Calu3 (cell line): ENCODE measurements at regions not wholly inside any gene's neighbourhood (a gene's known extent, or its start where the extent isn't known, plus 50 kb on each side); places are given as distances from the start of the nearest gene placed in this dataset.

Experiments
- BruUV-seq: library from RNA; stranded (reverse); fragments of 400-500 nt; replicated peaks from 2 replicates; lab custom pipeline; 2021; lab: Mats Ljungman, UMichigan
- CTCF ChIA-PET: fragments of 300-600 bp; sonication (Branson Sonifier 250); formaldehyde crosslinking; loops from one replicate; lab custom pipeline; 2022; ENCODE audit warnings: antibody characterized with exemption; lab: Charles Lee
- DNase-seq: peaks from one replicate; pipeline ENCODE4 v3.0.0; 2022
- H3K27ac Mint-ChIP-seq: one replicate; pipeline ENCODE4 v1.8.0; 2022; ENCODE audit warnings: mixed read lengths; ENCODE audit not compliant: unreplicated experiment
- H3K27me3 Mint-ChIP-seq: one replicate; pipeline ENCODE4 v1.8.0; 2022; ENCODE audit warnings: mixed read lengths; ENCODE audit not compliant: unreplicated experiment
- H3K36me3 Mint-ChIP-seq: one replicate; pipeline ENCODE4 v1.8.0; 2022; ENCODE audit warnings: mild to moderate bottlenecking, moderate library complexity, mixed read lengths; ENCODE audit not compliant: insufficient read depth, unreplicated experiment
- H3K4me1 Mint-ChIP-seq: one replicate; pipeline ENCODE4 v1.8.0; 2022; ENCODE audit warnings: mild to moderate bottlenecking, low read depth, mixed read lengths; ENCODE audit not compliant: unreplicated experiment
- H3K4me3 Mint-ChIP-seq: one replicate; pipeline ENCODE4 v1.8.0; 2022; ENCODE audit warnings: mild to moderate bottlenecking, low read depth, moderate library complexity, mixed read lengths; ENCODE audit not compliant: unreplicated experiment
- H3K9me3 Mint-ChIP-seq: one replicate; pipeline ENCODE4 v1.8.0; 2022; ENCODE audit warnings: low read depth, mixed read lengths; ENCODE audit not compliant: unreplicated experiment
- CTCF ChIP-seq: fragments of 200-600 bp; IDR thresholded peaks from one replicate; pipeline ENCODE4 v1.8.0; 2022; ENCODE audit warnings: antibody characterized with exemption; ENCODE audit not compliant: unreplicated experiment
- intact Hi-C: fragments of 100-400 bp; cut with micrococcal nuclease; formaldehyde crosslinking; loops from one replicate; pipeline ENCODE4 v1.10.0; 2022; ENCODE audit not compliant: unreplicated experiment

GRCh38 chr9:89958086-89958485 is 353.3 kb downstream of the GADD45G start:
- no peak overlapping the region for H3K4me3 Mint-ChIP-seq
- peaks cover 33% of the 10 kb centered on the region for H3K27me3 Mint-ChIP-seq
- H3K36me3 Mint-ChIP-seq = no peaks in the 10 kb centered on the region
- DNase-seq = no peak
- CTCF ChIA-PET = interaction anchor here (0.6 kb wide), 1 partner anchor 73 kb away, joined by 3 read pairs; no protein-coding TSS in a partner anchor
- no TSS peak for BruUV-seq
- TF ChIP-seq CTCF = no peak
- intact Hi-C loops = no loop called here
- no peaks in the 10 kb centered on the region for H3K4me1 Mint-ChIP-seq
- H3K9me3 Mint-ChIP-seq = no peaks in the 10 kb centered on the region
- no peak overlapping the region for H3K27ac Mint-ChIP-seq

- CTCF ChIA-PET = no interaction called here
- H3K27me3 Mint-ChIP-seq = peaks cover 13% of the 10 kb centered on the region
- no peaks in the 10 kb centered on the region for H3K36me3 Mint-ChIP-seq
- no peak overlapping the region for H3K4me3 Mint-ChIP-seq
- H3K4me1 Mint-ChIP-seq = no peaks in the 10 kb centered on the region
- no TSS peak for BruUV-seq
- DNase-seq = no peak
- TF ChIP-seq CTCF = no peak
- no peaks in the 10 kb centered on the region for H3K9me3 Mint-ChIP-seq
- H3K27ac Mint-ChIP-seq = no peak overlapping the region
- intact Hi-C loops = no loop called here
These were observed 357.0 kb downstream of the GADD45G start for GRCh38 chr9:89961616-89962341.

- no peak for DNase-seq
- peaks cover 10% of the 10 kb centered on the region for H3K27me3 Mint-ChIP-seq
- H3K27ac Mint-ChIP-seq = no peak overlapping the region
- BruUV-seq = no TSS peak
- intact Hi-C loops = no loop called here
- no peaks in the 10 kb centered on the region for H3K9me3 Mint-ChIP-seq
- CTCF ChIA-PET = no interaction called here
- no peaks in the 10 kb centered on the region for H3K4me1 Mint-ChIP-seq
- H3K36me3 Mint-ChIP-seq = no peaks in the 10 kb centered on the region
- no peak overlapping the region for H3K4me3 Mint-ChIP-seq
- TF ChIP-seq CTCF = no peak
These were observed 358.5 kb downstream of the GADD45G start for GRCh38 chr9:89963280-89963679.

- Mint-ChIP-seq H3K9me3 (no peaks in the 10 kb centered on the region), H3K27ac (no peak overlapping the region), H3K27me3 (peaks cover 41% of the 10 kb centered on the region), H3K4me3 (no peak overlapping the region), H3K4me1 (no peaks in the 10 kb centered on the region), H3K36me3 (no peaks in the 10 kb centered on the region)
- no peak for TF ChIP-seq CTCF
- intact Hi-C loops = no loop called here
- CTCF ChIA-PET = no interaction called here
- DNase-seq = no peak
- no TSS peak for BruUV-seq
These were observed 362.7 kb downstream of the GADD45G start for GRCh38 chr9:89967527-89967926.
